ENCODE measurements at regions not wholly inside any gene's neighbourhood (a gene's known extent, or its start where the extent isn't known, plus 50 kb on each side); places are given as distances from the start of the nearest gene placed in this dataset.

- H3K4me1 Mint-ChIP-seq = peaks cover 7% of the 10 kb centered on the region
- ATAC-seq (no peak), DNase-seq (ENCODE audit: low spot score) (no peak)
- ChIA-PET CTCF (no interaction called here), POLR2A (no interaction called here)
- no peak for TF ChIP-seq ZNF317 (CRISPR knock-in tag; IDR thresholded peaks at IDR 0.05; ENCODE audit: borderline replicate concordance, low read depth)
- TF ChIP-seq, protein P1, sequence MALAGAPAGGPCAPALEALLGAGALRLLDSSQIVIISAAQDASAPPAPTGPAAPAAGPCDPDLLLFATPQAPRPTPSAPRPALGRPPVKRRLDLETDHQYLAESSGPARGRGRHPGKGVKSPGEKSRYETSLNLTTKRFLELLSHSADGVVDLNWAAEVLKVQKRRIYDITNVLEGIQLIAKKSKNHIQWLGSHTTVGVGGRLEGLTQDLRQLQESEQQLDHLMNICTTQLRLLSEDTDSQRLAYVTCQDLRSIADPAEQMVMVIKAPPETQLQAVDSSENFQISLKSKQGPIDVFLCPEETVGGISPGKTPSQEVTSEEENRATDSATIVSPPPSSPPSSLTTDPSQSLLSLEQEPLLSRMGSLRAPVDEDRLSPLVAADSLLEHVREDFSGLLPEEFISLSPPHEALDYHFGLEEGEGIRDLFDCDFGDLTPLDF (CRISPR knock-in tag; IDR thresholded peaks at IDR 0.05) = no peak
- no peak for TF ChIP-seq RORB (CRISPR knock-in tag; IDR thresholded peaks at IDR 0.05)
- TF ChIP-seq IRF2 (CRISPR knock-in tag; IDR thresholded peaks at IDR 0.05; ENCODE audit: borderline replicate concordance, low read depth) = no peak
- no peak for TF ChIP-seq HMGA2 (CRISPR knock-in tag; IDR thresholded peaks at IDR 0.05)
- TF ChIP-seq MLX (CRISPR knock-in tag; IDR thresholded peaks at IDR 0.05) = no peak
- TF ChIP-seq NFATC4 (CRISPR knock-in tag; IDR thresholded peaks at IDR 0.05) = no peak
- TF ChIP-seq ZNF232 (CRISPR knock-in tag; IDR thresholded peaks at IDR 0.05) = no peak
- no peak for TF ChIP-seq CREB1 (CRISPR knock-in tag; IDR thresholded peaks at IDR 0.05)
- no peak for TF ChIP-seq OVOL2 (CRISPR knock-in tag; IDR thresholded peaks at IDR 0.05; ENCODE audit: borderline replicate concordance)
- TF ChIP-seq, protein P2, sequence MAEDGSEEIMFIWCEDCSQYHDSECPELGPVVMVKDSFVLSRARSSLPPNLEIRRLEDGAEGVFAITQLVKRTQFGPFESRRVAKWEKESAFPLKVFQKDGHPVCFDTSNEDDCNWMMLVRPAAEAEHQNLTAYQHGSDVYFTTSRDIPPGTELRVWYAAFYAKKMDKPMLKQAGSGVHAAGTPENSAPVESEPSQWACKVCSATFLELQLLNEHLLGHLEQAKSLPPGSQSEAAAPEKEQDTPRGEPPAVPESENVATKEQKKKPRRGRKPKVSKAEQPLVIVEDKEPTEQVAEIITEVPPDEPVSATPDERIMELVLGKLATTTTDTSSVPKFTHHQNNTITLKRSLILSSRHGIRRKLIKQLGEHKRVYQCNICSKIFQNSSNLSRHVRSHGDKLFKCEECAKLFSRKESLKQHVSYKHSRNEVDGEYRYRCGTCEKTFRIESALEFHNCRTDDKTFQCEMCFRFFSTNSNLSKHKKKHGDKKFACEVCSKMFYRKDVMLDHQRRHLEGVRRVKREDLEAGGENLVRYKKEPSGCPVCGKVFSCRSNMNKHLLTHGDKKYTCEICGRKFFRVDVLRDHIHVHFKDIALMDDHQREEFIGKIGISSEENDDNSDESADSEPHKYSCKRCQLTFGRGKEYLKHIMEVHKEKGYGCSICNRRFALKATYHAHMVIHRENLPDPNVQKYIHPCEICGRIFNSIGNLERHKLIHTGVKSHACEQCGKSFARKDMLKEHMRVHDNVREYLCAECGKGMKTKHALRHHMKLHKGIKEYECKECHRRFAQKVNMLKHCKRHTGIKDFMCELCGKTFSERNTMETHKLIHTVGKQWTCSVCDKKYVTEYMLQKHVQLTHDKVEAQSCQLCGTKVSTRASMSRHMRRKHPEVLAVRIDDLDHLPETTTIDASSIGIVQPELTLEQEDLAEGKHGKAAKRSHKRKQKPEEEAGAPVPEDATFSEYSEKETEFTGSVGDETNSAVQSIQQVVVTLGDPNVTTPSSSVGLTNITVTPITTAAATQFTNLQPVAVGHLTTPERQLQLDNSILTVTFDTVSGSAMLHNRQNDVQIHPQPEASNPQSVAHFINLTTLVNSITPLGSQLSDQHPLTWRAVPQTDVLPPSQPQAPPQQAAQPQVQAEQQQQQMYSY (CRISPR knock-in tag; IDR thresholded peaks at IDR 0.05) = no peak
- TF ChIP-seq RELA (CRISPR knock-in tag; IDR thresholded peaks at IDR 0.05; ENCODE audit: borderline replicate concordance) = no peak
- TF ChIP-seq EMX1 (CRISPR knock-in tag; IDR thresholded peaks at IDR 0.05) = no peak
- TF ChIP-seq ZNF671 (CRISPR knock-in tag; IDR thresholded peaks at IDR 0.05) = no peak
- TF ChIP-seq ZNF423 (CRISPR knock-in tag; IDR thresholded peaks at IDR 0.05) = no peak
- no peak for TF ChIP-seq ZMAT4 (CRISPR knock-in tag; IDR thresholded peaks at IDR 0.05)
- no peak for TF ChIP-seq CREM (CRISPR knock-in tag; IDR thresholded peaks at IDR 0.05)
- TF ChIP-seq, protein P3, sequence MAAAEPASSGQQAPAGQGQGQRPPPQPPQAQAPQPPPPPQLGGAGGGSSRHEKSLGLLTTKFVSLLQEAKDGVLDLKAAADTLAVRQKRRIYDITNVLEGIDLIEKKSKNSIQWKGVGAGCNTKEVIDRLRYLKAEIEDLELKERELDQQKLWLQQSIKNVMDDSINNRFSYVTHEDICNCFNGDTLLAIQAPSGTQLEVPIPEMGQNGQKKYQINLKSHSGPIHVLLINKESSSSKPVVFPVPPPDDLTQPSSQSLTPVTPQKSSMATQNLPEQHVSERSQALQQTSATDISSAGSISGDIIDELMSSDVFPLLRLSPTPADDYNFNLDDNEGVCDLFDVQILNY (CRISPR knock-in tag; IDR thresholded peaks at IDR 0.05) = no peak
- TF ChIP-seq, protein P4, sequence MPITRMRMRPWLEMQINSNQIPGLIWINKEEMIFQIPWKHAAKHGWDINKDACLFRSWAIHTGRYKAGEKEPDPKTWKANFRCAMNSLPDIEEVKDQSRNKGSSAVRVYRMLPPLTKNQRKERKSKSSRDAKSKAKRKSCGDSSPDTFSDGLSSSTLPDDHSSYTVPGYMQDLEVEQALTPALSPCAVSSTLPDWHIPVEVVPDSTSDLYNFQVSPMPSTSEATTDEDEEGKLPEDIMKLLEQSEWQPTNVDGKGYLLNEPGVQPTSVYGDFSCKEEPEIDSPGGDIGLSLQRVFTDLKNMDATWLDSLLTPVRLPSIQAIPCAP (CRISPR knock-in tag; IDR thresholded peaks at IDR 0.05) = no peak
- TF ChIP-seq TP53 (CRISPR knock-in tag; IDR thresholded peaks at IDR 0.05) = no peak
- no peak overlapping the region for H3K4me3 Mint-ChIP-seq
- no peaks in the 10 kb centered on the region for H3K36me3 Mint-ChIP-seq
- H3K9me3 Mint-ChIP-seq = peaks cover 10% of the 10 kb centered on the region
- no peaks in the 10 kb centered on the region; the same call in 1 of the 2 replicates for H3K27me3 Mint-ChIP-seq (ENCODE audit: low read depth)
- no peak overlapping the region for H3K27ac Mint-ChIP-seq
Measured at GRCh38 chr2:225207043-225207442, 164.8 kb upstream of the DOCK10 start.

- no peak overlapping the region for H3K4me3 Mint-ChIP-seq
- no peak overlapping the region for H3K27ac Mint-ChIP-seq
- ChIA-PET POLR2A (no interaction called here), CTCF (no interaction called here)
- H3K36me3 Mint-ChIP-seq = no peaks in the 10 kb centered on the region
- H3K9me3 Mint-ChIP-seq = no peaks in the 10 kb centered on the region
- H3K27me3 Mint-ChIP-seq (ENCODE audit: low read depth) = no peaks in the 10 kb centered on the region
- ATAC-seq (no peak), DNase-seq (ENCODE audit: low spot score) (no peak)
- H3K4me1 Mint-ChIP-seq = no peaks in the 10 kb centered on the region
- TF ChIP-seq, protein P5, sequence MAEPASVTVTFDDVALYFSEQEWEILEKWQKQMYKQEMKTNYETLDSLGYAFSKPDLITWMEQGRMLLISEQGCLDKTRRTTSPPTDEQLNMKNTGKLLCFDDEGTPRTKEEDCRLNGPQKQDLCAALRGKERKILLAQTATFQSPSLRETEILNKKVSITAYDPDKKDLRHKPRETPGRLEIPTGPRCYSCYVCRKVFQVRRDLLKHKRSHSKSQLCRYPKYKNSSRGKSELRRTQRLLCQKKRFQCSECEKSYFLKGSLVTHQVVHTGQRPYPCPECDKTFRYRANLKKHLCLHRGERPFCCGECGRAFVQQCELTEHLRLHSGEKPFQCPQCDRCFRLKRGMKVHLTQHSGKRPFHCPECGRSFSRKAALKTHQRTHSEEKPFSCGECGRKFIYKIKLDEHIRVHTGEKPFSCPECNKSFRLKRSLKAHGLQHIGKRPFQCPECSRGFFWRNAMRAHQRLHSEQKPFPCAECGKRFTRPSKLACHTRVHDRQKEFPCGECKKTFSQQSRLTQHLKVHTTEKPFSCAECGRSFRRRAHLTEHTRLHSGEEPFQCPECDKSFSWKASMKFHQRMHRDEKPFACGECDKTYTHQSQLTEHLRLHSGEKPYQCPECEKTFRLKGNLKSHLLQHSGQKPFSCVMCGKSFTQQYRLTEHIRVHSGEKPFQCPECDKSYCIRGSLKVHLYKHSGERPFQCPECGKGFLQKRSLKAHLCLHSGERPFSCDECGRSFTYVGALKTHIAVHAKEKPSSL (CRISPR knock-in tag; conservative IDR thresholded peaks at IDR 0.05) = no peak
- TF ChIP-seq ZNF121 (CRISPR knock-in tag; IDR thresholded peaks at IDR 0.05) = no peak
- no peak for TF ChIP-seq SP1 (CRISPR knock-in tag; conservative IDR thresholded peaks at IDR 0.05)
- TF ChIP-seq ARID4B (CRISPR knock-in tag; IDR thresholded peaks at IDR 0.05; ENCODE audit: borderline replicate concordance) = no peak
Measured at GRCh38 chr2:225196579-225196978, 154.3 kb upstream of the DOCK10 start.

All from WTC11 (cell line).